ENCODE measurements at regions not wholly inside any gene's neighbourhood (a gene's known extent, or its start where the extent isn't known, plus 50 kb on each side); places are given as distances from the start of the nearest gene placed in this dataset.

- no peak overlapping the region for H3K27ac Mint-ChIP-seq
- no peak overlapping the region for H3K4me3 Mint-ChIP-seq
- no peaks in the 10 kb centered on the region for H3K36me3 Mint-ChIP-seq
- no peaks in the 10 kb centered on the region for H3K27me3 Mint-ChIP-seq (ENCODE audit: low read depth in 3 of 3)
- H3K4me1 Mint-ChIP-seq, result no peaks in the 10 kb centered on the region
- no peak for DNase-seq
- peaks cover 4 to 53% (median 11%) of the 10 kb centered on the region in 6 donors for H3K9me3 Mint-ChIP-seq
These were observed 1047.0 kb downstream of the TUSC7 start for GRCh38 chr3:117756563-117756962.

GRCh38 chr3:117761703-117762620 lies 1052.4 kb downstream of the TUSC7 start:
- Mint-ChIP-seq H3K27me3 (ENCODE audit: low read depth in 3 of 3) (peaks cover 0 to 1% (median 0%) of the 10 kb centered on the region in 3 donors), H3K27ac (no peak overlapping the region), H3K9me3 (peaks cover 7 to 48% (median 13%) of the 10 kb centered on the region in 6 donors), H3K4me1 (no peaks in the 10 kb centered on the region), H3K4me3 (no peak overlapping the region), H3K36me3 (no peaks in the 10 kb centered on the region)
- DNase-seq, result no peak

GRCh38 chr3:117762621-117763037 lies 1053.0 kb downstream of the TUSC7 start:
- H3K4me3 Mint-ChIP-seq, result no peak overlapping the region
- no peak overlapping the region for H3K27ac Mint-ChIP-seq
- DNase-seq, result no peak
- no peaks in the 10 kb centered on the region for H3K36me3 Mint-ChIP-seq
- H3K27me3 Mint-ChIP-seq (ENCODE audit: low read depth in 3 of 3), result peaks cover 0 to 1% (median 0%) of the 10 kb centered on the region in 3 donors
- H3K4me1 Mint-ChIP-seq, result no peaks in the 10 kb centered on the region
- peaks cover 10 to 43% (median 14%) of the 10 kb centered on the region in 6 donors for H3K9me3 Mint-ChIP-seq

GRCh38 chr3:117763561-117763960 lies 1054.0 kb downstream of the TUSC7 start:
- H3K4me1 Mint-ChIP-seq, result no peaks in the 10 kb centered on the region
- H3K36me3 Mint-ChIP-seq, result no peaks in the 10 kb centered on the region
- H3K27ac Mint-ChIP-seq, result no peak overlapping the region
- no peak overlapping the region for H3K4me3 Mint-ChIP-seq
- H3K27me3 Mint-ChIP-seq (ENCODE audit: low read depth in 3 of 3), result peaks cover 0 to 1% (median 0%) of the 10 kb centered on the region in 3 donors
- no peak for DNase-seq
- peaks cover 10 to 42% (median 13%) of the 10 kb centered on the region in 6 donors for H3K9me3 Mint-ChIP-seq

- H3K36me3 Mint-ChIP-seq, result peaks cover 0 to 4% (median 0%) of the 10 kb centered on the region in 3 donors
These were observed 1059.0 kb downstream of the TUSC7 start for GRCh38 chr3:117768581-117768980.

GRCh38 chr3:117774130-117774529 lies 1064.6 kb downstream of the TUSC7 start:
- H3K27ac Mint-ChIP-seq, result no peak overlapping the region
- no peak for DNase-seq
- H3K36me3 Mint-ChIP-seq, result no peaks in the 10 kb centered on the region
- no peaks in the 10 kb centered on the region for H3K4me1 Mint-ChIP-seq
- peaks cover 0 to 2% (median 0%) of the 10 kb centered on the region in 3 donors for H3K27me3 Mint-ChIP-seq (ENCODE audit: low read depth in 3 of 3)
- H3K4me3 Mint-ChIP-seq, result no peak overlapping the region
- peaks cover 10 to 24% (median 14%) of the 10 kb centered on the region in 6 donors for H3K9me3 Mint-ChIP-seq

More at GRCh38 chr3:117768581-117768980, 1059.0 kb downstream of the TUSC7 start:
- no peak for DNase-seq
- H3K27ac Mint-ChIP-seq, result no peak overlapping the region
- peaks cover 3 to 22% (median 13%) of the 10 kb centered on the region in 6 donors for H3K9me3 Mint-ChIP-seq
- peaks cover 0 to 1% (median 0%) of the 10 kb centered on the region in 3 donors for H3K27me3 Mint-ChIP-seq (ENCODE audit: low read depth in 3 of 3)
- no peak overlapping the region for H3K4me3 Mint-ChIP-seq
- no peaks in the 10 kb centered on the region for H3K4me1 Mint-ChIP-seq

GRCh38 chr3:117786349-117786748 lies 1076.8 kb downstream of the TUSC7 start:
- no peaks in the 10 kb centered on the region for H3K27me3 Mint-ChIP-seq (ENCODE audit: low read depth in 3 of 3)

GRCh38 chr3:117788061-117788460 lies 1078.5 kb downstream of the TUSC7 start:
- no peak for DNase-seq
- Mint-ChIP-seq H3K27ac (no peak overlapping the region), H3K27me3 (ENCODE audit: low read depth in 3 of 3) (no peaks in the 10 kb centered on the region), H3K4me3 (no peak overlapping the region), H3K9me3 (peaks cover 4 to 26% (median 6%) of the 10 kb centered on the region in 6 donors), H3K36me3 (no peaks in the 10 kb centered on the region), H3K4me1 (no peaks in the 10 kb centered on the region)

More at GRCh38 chr3:117786349-117786748, 1076.8 kb downstream of the TUSC7 start:
- no peaks in the 10 kb centered on the region for H3K4me1 Mint-ChIP-seq
- H3K27ac Mint-ChIP-seq, result no peak overlapping the region
- DNase-seq, result no peak
- H3K36me3 Mint-ChIP-seq, result no peaks in the 10 kb centered on the region
- no peak overlapping the region for H3K4me3 Mint-ChIP-seq
- peaks cover 4 to 26% (median 6%) of the 10 kb centered on the region in 6 donors for H3K9me3 Mint-ChIP-seq

- H3K4me1 Mint-ChIP-seq, result no peaks in the 10 kb centered on the region
- no peaks in the 10 kb centered on the region for H3K27me3 Mint-ChIP-seq (ENCODE audit: low read depth in 3 of 3)
- no peak overlapping the region for H3K4me3 Mint-ChIP-seq
- no peak overlapping the region for H3K27ac Mint-ChIP-seq
- DNase-seq, result no peak
- peaks cover 4 to 29% (median 6%) of the 10 kb centered on the region in 6 donors for H3K9me3 Mint-ChIP-seq
- H3K36me3 Mint-ChIP-seq, result no peaks in the 10 kb centered on the region
These were observed 1078.9 kb downstream of the TUSC7 start for GRCh38 chr3:117788506-117788905.

GRCh38 chr3:117790235-117790987 lies 1080.8 kb downstream of the TUSC7 start:
- Mint-ChIP-seq H3K27me3 (ENCODE audit: low read depth in 3 of 3) (no peaks in the 10 kb centered on the region), H3K4me3 (no peak overlapping the region), H3K9me3 (peaks cover 4 to 31% (median 8%) of the 10 kb centered on the region in 6 donors), H3K4me1 (no peaks in the 10 kb centered on the region), H3K27ac (no peak overlapping the region), H3K36me3 (no peaks in the 10 kb centered on the region)
- no peak for DNase-seq

GRCh38 chr3:117793622-117794265 lies 1084.2 kb downstream of the TUSC7 start:
- peaks cover 0 to 2% (median 0%) of the 10 kb centered on the region in 3 donors for H3K27me3 Mint-ChIP-seq (ENCODE audit: low read depth in 3 of 3)
- peaks cover 4 to 31% (median 11%) of the 10 kb centered on the region in 6 donors for H3K9me3 Mint-ChIP-seq
- H3K27ac Mint-ChIP-seq, result no peak overlapping the region
- DNase-seq, result no peak
- no peak overlapping the region for H3K4me3 Mint-ChIP-seq
- H3K4me1 Mint-ChIP-seq, result no peaks in the 10 kb centered on the region
- no peaks in the 10 kb centered on the region for H3K36me3 Mint-ChIP-seq

GRCh38 chr3:117798221-117798620 lies 1088.6 kb downstream of the TUSC7 start:
- Mint-ChIP-seq H3K4me1 (no peaks in the 10 kb centered on the region), H3K36me3 (no peaks in the 10 kb centered on the region), H3K9me3 (peaks cover 4 to 27% (median 8%) of the 10 kb centered on the region in 6 donors), H3K27ac (no peak overlapping the region), H3K27me3 (ENCODE audit: low read depth in 3 of 3) (peaks cover 0 to 2% (median 0%) of the 10 kb centered on the region in 3 donors), H3K4me3 (no peak overlapping the region)
- DNase-seq, result no peak

GRCh38 chr3:117798687-117799386 lies 1089.3 kb downstream of the TUSC7 start:
- H3K27me3 Mint-ChIP-seq (ENCODE audit: low read depth in 3 of 3), result peaks cover 0 to 2% (median 0%) of the 10 kb centered on the region in 3 donors
- DNase-seq, result no peak
- no peaks in the 10 kb centered on the region for H3K36me3 Mint-ChIP-seq
- H3K4me1 Mint-ChIP-seq, result no peaks in the 10 kb centered on the region
- no peak overlapping the region for H3K4me3 Mint-ChIP-seq
- no peak overlapping the region for H3K27ac Mint-ChIP-seq
- peaks cover 4 to 22% (median 8%) of the 10 kb centered on the region in 6 donors for H3K9me3 Mint-ChIP-seq
